LNCaP clone FGC (cell line): ENCODE measurements at regions not wholly inside any gene's neighbourhood (a gene's known extent, or its start where the extent isn't known, plus 50 kb on each side); places are given as distances from the start of the nearest gene placed in this dataset.

Experiments
- DNase-seq: peaks from one replicate; pipeline ENCODE4 v3.0.0-alpha.2; 2011; ENCODE audit warnings: low read depth
- H3K4me3 ChIP-seq: 2 replicates; pipeline ENCODE4 v1.5.1; 2011; ENCODE audit warnings: mild to moderate bottlenecking, low read depth, low read length, control low read depth
- TF ChIP-seq, protein P1 (sequence below): IDR thresholded peaks from 2 replicates; pipeline ENCODE4 v1.5.1; 2012; ENCODE audit warnings: mild to moderate bottlenecking; ENCODE audit not compliant: control insufficient read depth, insufficient read depth; ENCODE audit errors: extremely low read depth

DNA sequence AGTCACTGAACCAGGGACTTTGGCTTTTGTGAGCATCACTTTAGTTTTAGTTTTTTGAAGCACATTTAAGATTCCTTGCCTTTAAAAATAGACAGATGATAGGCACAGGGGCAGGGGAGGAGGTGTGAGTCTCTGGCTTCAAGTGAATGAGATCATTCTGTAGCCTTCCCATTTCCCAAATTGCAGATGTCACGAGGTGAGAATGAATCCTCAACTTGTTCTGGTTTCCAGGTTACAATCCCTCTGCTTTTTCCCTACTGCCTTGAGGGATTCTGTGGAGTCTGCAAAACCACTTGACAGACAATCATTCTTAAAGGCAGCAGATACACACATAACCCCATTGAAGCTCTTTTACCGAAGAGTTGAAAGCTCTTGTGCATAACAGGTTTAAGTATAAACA, 332.4 kb downstream of the DMAC1 start:
- H3K4me3 ChIP-seq, result no peak overlapping the region
- no peak for DNase-seq
- TF ChIP-seq, protein P1, sequence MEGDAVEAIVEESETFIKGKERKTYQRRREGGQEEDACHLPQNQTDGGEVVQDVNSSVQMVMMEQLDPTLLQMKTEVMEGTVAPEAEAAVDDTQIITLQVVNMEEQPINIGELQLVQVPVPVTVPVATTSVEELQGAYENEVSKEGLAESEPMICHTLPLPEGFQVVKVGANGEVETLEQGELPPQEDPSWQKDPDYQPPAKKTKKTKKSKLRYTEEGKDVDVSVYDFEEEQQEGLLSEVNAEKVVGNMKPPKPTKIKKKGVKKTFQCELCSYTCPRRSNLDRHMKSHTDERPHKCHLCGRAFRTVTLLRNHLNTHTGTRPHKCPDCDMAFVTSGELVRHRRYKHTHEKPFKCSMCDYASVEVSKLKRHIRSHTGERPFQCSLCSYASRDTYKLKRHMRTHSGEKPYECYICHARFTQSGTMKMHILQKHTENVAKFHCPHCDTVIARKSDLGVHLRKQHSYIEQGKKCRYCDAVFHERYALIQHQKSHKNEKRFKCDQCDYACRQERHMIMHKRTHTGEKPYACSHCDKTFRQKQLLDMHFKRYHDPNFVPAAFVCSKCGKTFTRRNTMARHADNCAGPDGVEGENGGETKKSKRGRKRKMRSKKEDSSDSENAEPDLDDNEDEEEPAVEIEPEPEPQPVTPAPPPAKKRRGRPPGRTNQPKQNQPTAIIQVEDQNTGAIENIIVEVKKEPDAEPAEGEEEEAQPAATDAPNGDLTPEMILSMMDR, result no peak

DNA sequence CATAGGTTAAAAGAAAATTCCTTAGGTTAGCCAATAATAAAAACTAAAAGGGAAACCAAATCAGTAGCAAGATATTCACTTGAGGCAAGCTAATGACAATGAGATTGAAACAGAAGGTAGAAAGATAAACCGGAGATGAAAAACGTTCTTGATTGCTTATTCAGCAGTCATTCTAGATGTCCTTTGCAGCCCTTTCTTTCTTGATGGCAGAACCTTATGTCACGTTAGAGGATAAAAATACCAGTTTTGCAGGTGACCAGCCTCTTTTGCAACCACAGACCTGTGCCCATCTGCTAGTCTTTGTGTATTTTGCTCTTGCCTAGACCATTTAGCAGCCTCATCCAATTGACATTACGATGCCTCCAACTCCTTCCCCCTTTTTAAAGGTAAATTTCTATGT, 337.8 kb downstream of the DMAC1 start:
- no peak for DNase-seq
- TF ChIP-seq, protein P1, result no peak
- H3K4me3 ChIP-seq, result no peak overlapping the region

DNA sequence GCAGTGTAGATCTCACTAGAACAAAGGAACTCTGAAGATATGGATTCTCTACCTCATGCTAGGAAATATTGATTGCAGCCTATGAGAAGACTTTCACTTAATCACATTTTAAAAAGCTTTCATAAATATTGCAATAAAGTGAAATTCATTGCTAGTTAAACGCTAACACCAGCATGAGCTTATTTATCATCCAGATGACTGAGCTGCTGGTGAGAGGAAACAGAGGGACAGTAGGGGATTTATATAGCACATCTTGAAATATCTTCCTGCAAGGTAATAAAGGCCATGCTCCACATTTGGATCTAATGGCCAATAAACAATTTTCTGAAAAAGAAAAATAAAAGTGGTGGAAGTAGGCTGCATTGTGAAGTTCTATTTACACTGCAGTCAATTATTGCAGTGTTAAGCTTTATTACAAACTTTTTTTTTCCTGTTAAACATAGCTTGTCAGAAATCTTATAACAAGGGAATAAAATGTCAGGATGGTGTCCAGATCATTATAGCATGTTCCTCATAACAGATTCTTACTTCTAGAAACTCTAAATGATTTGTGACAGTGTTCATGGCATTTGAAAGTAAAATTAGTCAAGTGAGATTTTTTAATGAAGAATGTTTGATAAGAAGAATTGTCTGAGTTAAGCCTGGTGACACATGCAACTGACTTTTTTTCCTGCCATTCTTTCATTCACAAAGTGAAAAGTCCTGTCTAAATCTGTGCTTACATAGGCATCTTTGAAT, 342.6 kb downstream of the DMAC1 start:
- H3K4me3 ChIP-seq, result no peak overlapping the region
- DNase-seq, result no peak
- TF ChIP-seq, protein P1, result no peak

- DNase-seq, result no peak
- TF ChIP-seq, protein P1, result no peak
- no peak overlapping the region for H3K4me3 ChIP-seq
These were observed 343.2 kb downstream of the DMAC1 start for GRCh38 chr9:7456377-7456776.

DNA sequence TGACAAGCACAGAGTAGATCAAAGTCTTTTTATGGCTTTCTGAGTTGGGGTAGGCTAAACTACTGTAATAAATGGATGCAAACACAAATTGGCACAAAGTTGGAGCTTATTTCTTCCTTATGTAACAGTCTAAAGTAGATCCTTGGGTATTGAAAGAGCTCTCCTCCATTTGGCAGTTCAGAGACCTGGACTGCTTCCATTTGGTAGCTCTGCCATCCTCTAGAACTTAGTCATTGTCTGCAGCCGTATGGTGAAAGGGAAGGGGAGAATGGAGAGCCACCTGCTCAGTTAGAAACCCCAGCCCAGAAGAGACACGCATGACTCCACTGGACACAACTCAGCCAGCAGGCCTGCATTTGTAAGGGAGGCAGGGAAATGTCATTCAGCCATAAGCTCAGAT, 345.0 kb downstream of the DMAC1 start:
- TF ChIP-seq, protein P1, result no peak
- no peak overlapping the region for H3K4me3 ChIP-seq
- no peak for DNase-seq

- DNase-seq, result no peak
- TF ChIP-seq, protein P1, result no peak
- H3K4me3 ChIP-seq, result no peak overlapping the region
These were observed 347.2 kb downstream of the DMAC1 start for GRCh38 chr9:7452378-7452777.

- no peak overlapping the region for H3K4me3 ChIP-seq
- DNase-seq, result no peak
- TF ChIP-seq, protein P1, result no peak
These were observed 348.5 kb downstream of the DMAC1 start for GRCh38 chr9:7451062-7451461.
